HepG2 (cell line): ENCODE measurements at regions not wholly inside any gene's neighbourhood (a gene's known extent, or its start where the extent isn't known, plus 50 kb on each side); places are given as distances from the start of the nearest gene placed in this dataset.

Experiments used
- ATAC-seq: fragments of 200-7000 bp; cut with Tn5 transposase; 3 replicates; pipeline ENCODE4 v1.9.1; 2020; ENCODE audit warnings: mild to moderate bottlenecking, moderate library complexity
- BruUV-seq: library from RNA; stranded (reverse); fragments of 400-500 nt; replicated peaks from 2 replicates; lab custom pipeline; 2021; lab: Mats Ljungman, UMichigan
- CTCF ChIA-PET: fragments of 300-600 bp; formaldehyde crosslinking; extraction: SDS; loops from one replicate; lab custom pipeline; 2021; ENCODE audit warnings: low total read pairs, inconsistent platforms, low intra/inter-chr PET ratio; lab: Yijun Ruan, JAX
- POLR2A ChIA-PET: fragments of 350-600 bp; sonication (Branson Sonifier 250); formaldehyde crosslinking; loops from one replicate; lab custom pipeline; 2020; ENCODE audit warnings: antibody characterized with exemption, inconsistent platforms; lab: Yijun Ruan, JAX
- DNase-seq: peaks from one replicate; pipeline ENCODE4 v3.0.0-alpha.2; 2015; ENCODE audit warnings: low spot score
- FAIRE-seq: peaks from 3 replicates; lab custom pipeline; 2011; peaks lifted over from hg19 to GRCh38; lab: Jason Lieb, UNC
- H2AFZ ChIP-seq: one replicate; pipeline ENCODE4 v1.6.1; 2011; ENCODE audit warnings: low read length, inconsistent platforms
- H3K27ac ChIP-seq: fragments of 300-600 bp; 3 replicates; pipeline ENCODE4 v1.8.0; 2011; ENCODE audit warnings: mixed run types, mild to moderate bottlenecking, mixed read lengths, low read length, inconsistent platforms; ENCODE audit not compliant: insufficient read depth; ENCODE audit errors: extremely low read length
- H3K27me3 ChIP-seq, 2 experiments: fragments of 200-600 bp in 1 of 2; 2 replicates in 1 of 2; 3 replicates in 1 of 2; pipeline versions ENCODE4 v1.6.0 to v1.8.0; 2011; ENCODE audit warnings: low read length in 2 of 2, mild to moderate bottlenecking in 2 of 2, moderate library complexity in 2 of 2, inconsistent platforms in 1 of 2; ENCODE audit not compliant: insufficient read depth in 2 of 2, control insufficient read depth in 1 of 2
- H3K36me3 ChIP-seq, 2 experiments: fragments of 200-600 bp in 1 of 2; replicated peaks in 1 of 2; 2 replicates in 1 of 2; 3 replicates in 1 of 2; pipeline versions ENCODE4 v1.5.1 to v1.8.0; 2011; ENCODE audit warnings: low read length in 2 of 2, inconsistent platforms in 1 of 2; ENCODE audit not compliant: insufficient read depth in 2 of 2, control insufficient read depth in 1 of 2
- H3K4me1 ChIP-seq: 2 replicates; pipeline ENCODE4 v1.5.1; 2012; ENCODE audit warnings: low read length, inconsistent platforms; ENCODE audit not compliant: insufficient read depth
- H3K4me2 ChIP-seq: 2 replicates; pipeline ENCODE4 v1.6.0; 2011; ENCODE audit warnings: low read depth, low read length, inconsistent platforms
- H3K4me3 ChIP-seq, 3 experiments: fragments of 200-600 bp in 1 of 3; sonication (generic), shearing (Covaris generic) in 1 of 3; replicated peaks in 1 of 3; 2 replicates each; pipeline ENCODE4 v1.5.1; 2011 to 2016; ENCODE audit warnings: low read length in 3 of 3, inconsistent platforms in 2 of 3, low read depth in 2 of 3, mild to moderate bottlenecking in 2 of 3, control low read depth in 1 of 3, mixed read lengths in 1 of 3; ENCODE audit not compliant: insufficient read depth in 1 of 3
- H3K79me2 ChIP-seq: one replicate; pipeline ENCODE4 v1.6.1; 2011; ENCODE audit warnings: low read length, inconsistent platforms; ENCODE audit not compliant: insufficient read depth
- H3K9ac ChIP-seq: 2 replicates; pipeline ENCODE4 v1.6.0; 2011; ENCODE audit warnings: mild to moderate bottlenecking, low read depth, low read length, inconsistent platforms; ENCODE audit not compliant: insufficient read depth
- H3K9me3 ChIP-seq: 2 replicates; pipeline ENCODE4 v1.5.1; 2012; ENCODE audit warnings: mild to moderate bottlenecking, low read length
- H4K20me1 ChIP-seq: 2 replicates; pipeline ENCODE4 v1.6.0; 2011; ENCODE audit warnings: inconsistent platforms, mild to moderate bottlenecking, low read length, moderate library complexity; ENCODE audit not compliant: insufficient read depth
- GATAD2A ChIP-seq: IDR thresholded peaks from 2 replicates; pipeline ENCODE4 v1.6.1; 2016
- GTF2F1 ChIP-seq: fragments of 150-350 bp; IDR thresholded peaks from 2 replicates; pipeline ENCODE4 v1.6.1; 2014; ENCODE audit warnings: low read length
- KDM1A ChIP-seq: IDR thresholded peaks from 2 replicates; pipeline ENCODE4 v1.6.1; 2016; ENCODE audit warnings: missing compliant biosample characterization
- KLF16 ChIP-seq, 2 experiments: sonication (generic) in 1 of 2; formaldehyde crosslinking in 1 of 2; IDR thresholded peaks; 2 replicates each; pipeline versions ENCODE4 v1.6.1 to v1.8.0; 2016 to 2023; ENCODE audit warnings: missing genetic modification reagents in 2 of 2, missing compliant biosample characterization in 1 of 2
- MAFF ChIP-seq: IDR thresholded peaks from 2 replicates; pipeline ENCODE4 v1.6.1; 2011; ENCODE audit warnings: low read depth, low read length, improper control_type of control experiment
- MEF2D ChIP-seq: sonication (generic); formaldehyde crosslinking; IDR thresholded peaks from 2 replicates; pipeline ENCODE4 v1.5.1; 2020; ENCODE audit warnings: mild to moderate bottlenecking, missing genetic modification reagents
- MXI1 ChIP-seq: IDR thresholded peaks from 3 replicates; pipeline ENCODE4 v1.6.1; 2012; ENCODE audit warnings: low read depth, low read length, inconsistent platforms, borderline replicate concordance
- PHF21A ChIP-seq: sonication (generic); formaldehyde crosslinking; IDR thresholded peaks from 2 replicates; pipeline ENCODE4 v1.5.0; 2020; ENCODE audit warnings: mild to moderate bottlenecking, missing genetic modification reagents
- SAP130 ChIP-seq: IDR thresholded peaks from 2 replicates; pipeline ENCODE4 v1.6.1; 2016; ENCODE audit warnings: low read depth
- SIX1 ChIP-seq: sonication (generic); formaldehyde crosslinking; IDR thresholded peaks from 2 replicates; pipeline ENCODE4 v1.4.0; 2020; ENCODE audit warnings: missing genetic modification reagents, borderline replicate concordance
- TCF7 ChIP-seq: sonication (generic); IDR thresholded peaks from 2 replicates; pipeline ENCODE4 v1.6.1; 2016; ENCODE audit warnings: antibody characterized with exemption, low read depth
- TOE1 ChIP-seq: sonication (generic); formaldehyde crosslinking; IDR thresholded peaks from 2 replicates; pipeline ENCODE4 v1.4.0; 2020; ENCODE audit warnings: mild to moderate bottlenecking, missing genetic modification reagents
- ZEB1 ChIP-seq: IDR thresholded peaks from 2 replicates; pipeline ENCODE4 v1.6.1; 2012; ENCODE audit warnings: mild to moderate bottlenecking, low read depth, inconsistent platforms; ENCODE audit not compliant: insufficient replicate concordance
- ZNF292 ChIP-seq: sonication (generic); formaldehyde crosslinking; IDR thresholded peaks from 2 replicates; pipeline ENCODE4 v1.8.1; 2022; ENCODE audit warnings: mild to moderate bottlenecking, low read depth, missing genetic modification reagents, borderline replicate concordance
- ZNF605 ChIP-seq: sonication (generic); formaldehyde crosslinking; IDR thresholded peaks from 2 replicates; pipeline ENCODE4 v1.8.0; 2022; ENCODE audit warnings: mild to moderate bottlenecking, missing genetic modification reagents
- WGBS: methylation state at CpG from one replicate; pipeline ENCODE4 v1.1.6; 2017; ENCODE audit warnings: low lambda C conversion rate; 5-methylcytosine and 5-hydroxymethylcytosine counted together
- in situ Hi-C: cut with HindIII; loops from 2 replicates; pipeline ENCODE4 v1.10.0; 2017; ENCODE audit warnings: low pct_unique_long_range_greater_than_20kb; ENCODE audit not compliant: extremely low pct_ligation_motif_present
- intact Hi-C: fragments of 100-400 bp; cut with micrococcal nuclease; formaldehyde crosslinking; loops from one replicate; pipeline ENCODE4 v1.10.0; 2022; ENCODE audit not compliant: unreplicated experiment
- TF ChIP-seq, protein P1 (sequence below): sonication (generic); formaldehyde crosslinking; IDR thresholded peaks from 2 replicates; pipeline ENCODE4 v1.4.0; 2020; ENCODE audit warnings: missing genetic modification reagents
- TF ChIP-seq, protein P2 (sequence below): sonication (generic); formaldehyde crosslinking; IDR thresholded peaks from 2 replicates; pipeline ENCODE4 v1.9.0; 2022; ENCODE audit warnings: missing genetic modification reagents, mild to moderate bottlenecking, borderline replicate concordance
- TF ChIP-seq, protein P3 (sequence below): sonication (generic); formaldehyde crosslinking; IDR thresholded peaks from 2 replicates; pipeline ENCODE4 v1.4.0; 2020; ENCODE audit warnings: missing genetic modification reagents
- TF ChIP-seq, protein P4 (sequence below): IDR thresholded peaks from 2 replicates; pipeline ENCODE4 v1.6.1; 2016; ENCODE audit warnings: missing genetic modification reagents, missing compliant biosample characterization

DNA sequence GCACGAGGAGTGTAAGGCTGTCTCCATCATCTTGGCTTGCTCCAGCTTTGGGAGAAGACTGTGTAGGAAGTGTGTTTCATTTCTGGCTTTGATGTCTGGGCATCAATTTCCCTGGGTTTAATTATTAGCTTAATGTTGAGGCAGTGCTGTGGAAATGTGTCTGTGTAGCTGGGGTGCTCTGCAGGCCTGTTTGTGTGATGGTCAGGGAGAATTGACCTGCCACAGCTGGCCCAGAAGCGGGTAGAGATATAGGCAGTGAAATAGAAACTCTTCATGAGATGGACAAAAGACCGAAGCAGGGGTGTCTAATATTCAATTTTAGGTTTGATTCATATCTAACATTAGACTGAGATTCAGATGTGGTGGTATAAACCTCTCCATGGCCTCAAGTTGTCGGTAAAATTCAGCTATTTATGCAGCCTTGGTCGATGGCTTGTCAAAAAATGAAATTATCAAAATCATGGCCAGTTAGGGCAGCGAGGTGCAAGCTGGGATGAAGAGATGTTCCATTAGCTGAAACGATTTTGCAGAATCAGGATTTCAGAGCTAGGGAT lies 95.3 kb upstream of the SNX9 start:
- Histone ChIP-seq H3K36me3 (no peaks in the 10 kb centered on the region), H3K9ac (peak overlapping the region; percentile 80), H3K27me3 (no peaks in the 10 kb centered on the region), H4K20me1 (no peaks in the 10 kb centered on the region), H3K4me2 (peak overlapping the region; percentile 83), H3K4me3 (peak overlapping the region; percentile 22 to 49 (median 23); a peak in 5 of 6 replicates), H3K4me1 (peaks cover 72% of the 10 kb centered on the region), H2AFZ (no peak overlapping the region), H3K79me2 (no peaks in the 10 kb centered on the region), H3K9me3 (no peaks in the 10 kb centered on the region), H3K27ac (peak overlapping the region; percentile 94)
- ATAC-seq (peak; percentile 83), FAIRE-seq (peak; percentile 56), DNase-seq (peak; percentile 85)
- TSS peak; percentile 99 for BruUV-seq
- POLR2A ChIA-PET: interaction anchor here (0.7 to 2.7 kb wide), 20 partner anchors 8 to 404 kb away, joined by 3 to 34 read pairs (median 4); partner anchors contain the start of gene TMEM242
- 14% methylated on average over 7 of the region's 7 CpGs for WGBS
- in situ Hi-C loops: no loop called here
- intact Hi-C loops: loop anchor here (5.0 kb wide), 1 partner anchor 35 kb away; no protein-coding TSS in a partner anchor
- CTCF ChIA-PET: no interaction called here
- peak; percentile 23; the same call in 1 of the 3 replicates for TF ChIP-seq MXI1
- peak; percentile 1; the same call in 1 of the 2 replicates for TF ChIP-seq ZNF292
- TF ChIP-seq, protein P1, sequence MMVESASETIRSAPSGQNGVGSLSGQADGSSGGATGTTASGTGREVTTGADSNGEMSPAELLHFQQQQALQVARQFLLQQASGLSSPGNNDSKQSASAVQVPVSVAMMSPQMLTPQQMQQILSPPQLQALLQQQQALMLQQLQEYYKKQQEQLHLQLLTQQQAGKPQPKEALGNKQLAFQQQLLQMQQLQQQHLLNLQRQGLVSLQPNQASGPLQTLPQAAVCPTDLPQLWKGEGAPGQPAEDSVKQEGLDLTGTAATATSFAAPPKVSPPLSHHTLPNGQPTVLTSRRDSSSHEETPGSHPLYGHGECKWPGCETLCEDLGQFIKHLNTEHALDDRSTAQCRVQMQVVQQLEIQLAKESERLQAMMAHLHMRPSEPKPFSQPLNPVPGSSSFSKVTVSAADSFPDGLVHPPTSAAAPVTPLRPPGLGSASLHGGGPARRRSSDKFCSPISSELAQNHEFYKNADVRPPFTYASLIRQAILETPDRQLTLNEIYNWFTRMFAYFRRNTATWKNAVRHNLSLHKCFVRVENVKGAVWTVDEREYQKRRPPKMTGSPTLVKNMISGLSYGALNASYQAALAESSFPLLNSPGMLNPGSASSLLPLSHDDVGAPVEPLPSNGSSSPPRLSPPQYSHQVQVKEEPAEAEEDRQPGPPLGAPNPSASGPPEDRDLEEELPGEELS (CRISPR knock-in tag): peak; percentile 49; the same call in 1 of the 2 replicates
- peak; percentile 55; the same call in 1 of the 2 replicates for TF ChIP-seq SAP130 (CRISPR knock-in tag)
- TF ChIP-seq ZNF605 (CRISPR knock-in tag): peak; percentile 53; the same call in 1 of the 2 replicates
- TF ChIP-seq MAFF: peak; percentile 53
- TF ChIP-seq TCF7: peak; percentile 76
- TF ChIP-seq TOE1: no peak
- TF ChIP-seq GATAD2A (CRISPR knock-in tag): peak; percentile 78
- peak; percentile 64 for TF ChIP-seq KDM1A (CRISPR knock-in tag)
- TF ChIP-seq, protein P2, sequence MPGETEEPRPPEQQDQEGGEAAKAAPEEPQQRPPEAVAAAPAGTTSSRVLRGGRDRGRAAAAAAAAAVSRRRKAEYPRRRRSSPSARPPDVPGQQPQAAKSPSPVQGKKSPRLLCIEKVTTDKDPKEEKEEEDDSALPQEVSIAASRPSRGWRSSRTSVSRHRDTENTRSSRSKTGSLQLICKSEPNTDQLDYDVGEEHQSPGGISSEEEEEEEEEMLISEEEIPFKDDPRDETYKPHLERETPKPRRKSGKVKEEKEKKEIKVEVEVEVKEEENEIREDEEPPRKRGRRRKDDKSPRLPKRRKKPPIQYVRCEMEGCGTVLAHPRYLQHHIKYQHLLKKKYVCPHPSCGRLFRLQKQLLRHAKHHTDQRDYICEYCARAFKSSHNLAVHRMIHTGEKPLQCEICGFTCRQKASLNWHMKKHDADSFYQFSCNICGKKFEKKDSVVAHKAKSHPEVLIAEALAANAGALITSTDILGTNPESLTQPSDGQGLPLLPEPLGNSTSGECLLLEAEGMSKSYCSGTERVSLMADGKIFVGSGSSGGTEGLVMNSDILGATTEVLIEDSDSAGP (CRISPR knock-in tag): no peak
- TF ChIP-seq ZEB1: no peak
- TF ChIP-seq GTF2F1: 0 out of 2 replicates have a peak, but pooled peaks have one; percentile 12
- TF ChIP-seq, protein P3, sequence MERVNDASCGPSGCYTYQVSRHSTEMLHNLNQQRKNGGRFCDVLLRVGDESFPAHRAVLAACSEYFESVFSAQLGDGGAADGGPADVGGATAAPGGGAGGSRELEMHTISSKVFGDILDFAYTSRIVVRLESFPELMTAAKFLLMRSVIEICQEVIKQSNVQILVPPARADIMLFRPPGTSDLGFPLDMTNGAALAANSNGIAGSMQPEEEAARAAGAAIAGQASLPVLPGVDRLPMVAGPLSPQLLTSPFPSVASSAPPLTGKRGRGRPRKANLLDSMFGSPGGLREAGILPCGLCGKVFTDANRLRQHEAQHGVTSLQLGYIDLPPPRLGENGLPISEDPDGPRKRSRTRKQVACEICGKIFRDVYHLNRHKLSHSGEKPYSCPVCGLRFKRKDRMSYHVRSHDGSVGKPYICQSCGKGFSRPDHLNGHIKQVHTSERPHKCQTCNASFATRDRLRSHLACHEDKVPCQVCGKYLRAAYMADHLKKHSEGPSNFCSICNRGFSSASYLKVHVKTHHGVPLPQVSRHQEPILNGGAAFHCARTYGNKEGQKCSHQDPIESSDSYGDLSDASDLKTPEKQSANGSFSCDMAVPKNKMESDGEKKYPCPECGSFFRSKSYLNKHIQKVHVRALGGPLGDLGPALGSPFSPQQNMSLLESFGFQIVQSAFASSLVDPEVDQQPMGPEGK (CRISPR knock-in tag): peak; percentile 15; the same call in 1 of the 2 replicates
- peak; percentile 6; the same call in 1 of the 2 replicates for TF ChIP-seq SIX1 (CRISPR knock-in tag)
- TF ChIP-seq, protein P4, sequence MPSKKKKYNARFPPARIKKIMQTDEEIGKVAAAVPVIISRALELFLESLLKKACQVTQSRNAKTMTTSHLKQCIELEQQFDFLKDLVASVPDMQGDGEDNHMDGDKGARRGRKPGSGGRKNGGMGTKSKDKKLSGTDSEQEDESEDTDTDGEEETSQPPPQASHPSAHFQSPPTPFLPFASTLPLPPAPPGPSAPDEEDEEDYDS (CRISPR knock-in tag): 0 out of 2 replicates have a peak, but pooled peaks have one; percentile 51
- TF ChIP-seq KLF16 (CRISPR knock-in tag; IDR thresholded peaks at IDR 0.05): peak in 1 of 2 experiments; percentile 13; a peak in 1 of 4 replicates
- TF ChIP-seq MEF2D (CRISPR knock-in tag): peak; percentile 9; the same call in 1 of the 2 replicates
- 0 out of 2 replicates have a peak, but pooled peaks have one; percentile 18 for TF ChIP-seq PHF21A (CRISPR knock-in tag)
